A673 (cell line): ENCODE measurements at regions not wholly inside any gene's neighbourhood (a gene's known extent, or its start where the extent isn't known, plus 50 kb on each side); places are given as distances from the start of the nearest gene placed in this dataset.

Experiments
- BruUV-seq: library from RNA; stranded (reverse); fragments of 400-500 nt; replicated peaks from 2 replicates; lab custom pipeline; 2021; lab: Mats Ljungman, UMichigan
- CTCF ChIA-PET: fragments of 300-600 bp; sonication (Branson Sonifier 250); formaldehyde crosslinking; loops from one replicate; lab custom pipeline; 2022; ENCODE audit warnings: antibody characterized with exemption; lab: Charles Lee
- POLR2A ChIA-PET: fragments of 300-600 bp; sonication (Branson Sonifier 250); formaldehyde crosslinking; loops from one replicate; lab custom pipeline; 2022; ENCODE audit warnings: antibody characterized with exemption; ENCODE audit not compliant: low non-redundant PET; lab: Charles Lee
- DNase-seq: peaks from one replicate; pipeline ENCODE4 v3.0.0-alpha.2; 2015; ENCODE audit warnings: low spot score
- H3K27ac ChIP-seq: fragments of 200-600 bp; sonication (generic); 2 replicates; pipeline ENCODE4 v1.5.1; 2016; ENCODE audit warnings: mixed run types, low read depth, mild to moderate bottlenecking, mixed read lengths, antibody characterized with exemption, low read length; ENCODE audit not compliant: poor library complexity, severe bottlenecking
- H3K27me3 ChIP-seq: fragments of 200-600 bp; sonication (generic); replicated peaks from 2 replicates; pipeline ENCODE4 v1.6.1; 2017; ENCODE audit warnings: mixed run types, low read depth, mild to moderate bottlenecking, mixed read lengths, antibody characterized with exemption, low read length; ENCODE audit not compliant: insufficient read depth, poor library complexity
- H3K36me3 ChIP-seq: fragments of 200-600 bp; sonication (generic); 2 replicates; pipeline ENCODE4 v1.6.1; 2016; ENCODE audit warnings: mixed run types, mild to moderate bottlenecking, mixed read lengths, antibody characterized with exemption, low read length; ENCODE audit not compliant: insufficient read depth, poor library complexity, severe bottlenecking
- H3K4me1 ChIP-seq: fragments of 200-600 bp; sonication (generic); 2 replicates; pipeline ENCODE4 v1.6.1; 2017; ENCODE audit warnings: mixed run types, mild to moderate bottlenecking, mixed read lengths, antibody characterized with exemption, low read length; ENCODE audit not compliant: insufficient read depth, poor library complexity, severe bottlenecking
- H3K4me3 ChIP-seq: fragments of 200-600 bp; sonication (generic); 2 replicates; pipeline ENCODE4 v1.5.1; 2016; ENCODE audit warnings: low read depth, mixed run types, mild to moderate bottlenecking, mixed read lengths, low read length; ENCODE audit not compliant: poor library complexity, severe bottlenecking
- H3K9me3 ChIP-seq: fragments of 200-600 bp; sonication (generic); 2 replicates; pipeline ENCODE4 v1.6.1; 2016; ENCODE audit warnings: mixed run types, low read depth, mild to moderate bottlenecking, mixed read lengths, antibody characterized with exemption, low read length; ENCODE audit not compliant: poor library complexity, severe bottlenecking
- EZH2 ChIP-seq: fragments of 200-600 bp; sonication (generic); IDR thresholded peaks from 2 replicates; pipeline ENCODE4 v1.6.1; 2017; ENCODE audit warnings: borderline replicate concordance, low read depth, mild to moderate bottlenecking, mixed read lengths, antibody characterized with exemption, low read length; ENCODE audit not compliant: poor library complexity, severe bottlenecking
- intact Hi-C: fragments of 100-400 bp; cut with micrococcal nuclease; formaldehyde crosslinking; loops from one replicate; pipeline ENCODE4 v1.10.0; 2022; ENCODE audit not compliant: unreplicated experiment
- TF ChIP-seq, protein P1 (sequence below): fragments of 300-800, 200-600 bp; sonication (generic); conservative IDR thresholded peaks from 2 replicates; pipeline ENCODE4 v1.5.1; 2017; ENCODE audit warnings: low read depth, mild to moderate bottlenecking, antibody characterized with exemption, low read length, moderate library complexity, mixed read lengths

DNA sequence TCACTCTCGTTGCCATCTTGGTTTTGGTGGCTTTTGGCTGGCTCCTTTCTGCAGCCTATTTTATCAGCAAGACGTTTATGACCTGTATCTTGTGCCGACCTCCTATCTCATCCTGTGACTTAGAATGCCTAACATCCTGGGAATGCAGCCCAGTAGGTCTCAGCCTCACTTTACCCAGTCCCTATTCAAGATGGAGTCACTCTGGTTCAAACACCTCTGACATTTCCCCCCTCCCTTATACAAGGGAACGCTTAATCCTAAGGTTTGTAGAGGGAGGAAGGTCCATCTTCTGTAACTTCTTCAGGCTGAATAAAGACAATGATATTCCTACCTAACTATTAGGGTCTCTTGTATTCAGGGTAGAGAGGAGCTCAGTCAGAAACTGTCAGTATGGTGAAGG is 79.3 kb upstream of the SPANXB1 start:
- ChIA-PET CTCF (no interaction called here), POLR2A (no interaction called here)
- BruUV-seq: no TSS peak
- TF ChIP-seq EZH2: no peak
- TF ChIP-seq, protein P1, sequence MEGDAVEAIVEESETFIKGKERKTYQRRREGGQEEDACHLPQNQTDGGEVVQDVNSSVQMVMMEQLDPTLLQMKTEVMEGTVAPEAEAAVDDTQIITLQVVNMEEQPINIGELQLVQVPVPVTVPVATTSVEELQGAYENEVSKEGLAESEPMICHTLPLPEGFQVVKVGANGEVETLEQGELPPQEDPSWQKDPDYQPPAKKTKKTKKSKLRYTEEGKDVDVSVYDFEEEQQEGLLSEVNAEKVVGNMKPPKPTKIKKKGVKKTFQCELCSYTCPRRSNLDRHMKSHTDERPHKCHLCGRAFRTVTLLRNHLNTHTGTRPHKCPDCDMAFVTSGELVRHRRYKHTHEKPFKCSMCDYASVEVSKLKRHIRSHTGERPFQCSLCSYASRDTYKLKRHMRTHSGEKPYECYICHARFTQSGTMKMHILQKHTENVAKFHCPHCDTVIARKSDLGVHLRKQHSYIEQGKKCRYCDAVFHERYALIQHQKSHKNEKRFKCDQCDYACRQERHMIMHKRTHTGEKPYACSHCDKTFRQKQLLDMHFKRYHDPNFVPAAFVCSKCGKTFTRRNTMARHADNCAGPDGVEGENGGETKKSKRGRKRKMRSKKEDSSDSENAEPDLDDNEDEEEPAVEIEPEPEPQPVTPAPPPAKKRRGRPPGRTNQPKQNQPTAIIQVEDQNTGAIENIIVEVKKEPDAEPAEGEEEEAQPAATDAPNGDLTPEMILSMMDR: no peak
- Histone ChIP-seq H3K4me1 (no peaks in the 10 kb centered on the region), H3K4me3 (no peak overlapping the region), H3K27ac (no peak overlapping the region), H3K27me3 (no peaks in the 10 kb centered on the region), H3K36me3 (no peaks in the 10 kb centered on the region), H3K9me3 (no peaks in the 10 kb centered on the region)
- intact Hi-C loops: no loop called here
- no peak for DNase-seq

DNA sequence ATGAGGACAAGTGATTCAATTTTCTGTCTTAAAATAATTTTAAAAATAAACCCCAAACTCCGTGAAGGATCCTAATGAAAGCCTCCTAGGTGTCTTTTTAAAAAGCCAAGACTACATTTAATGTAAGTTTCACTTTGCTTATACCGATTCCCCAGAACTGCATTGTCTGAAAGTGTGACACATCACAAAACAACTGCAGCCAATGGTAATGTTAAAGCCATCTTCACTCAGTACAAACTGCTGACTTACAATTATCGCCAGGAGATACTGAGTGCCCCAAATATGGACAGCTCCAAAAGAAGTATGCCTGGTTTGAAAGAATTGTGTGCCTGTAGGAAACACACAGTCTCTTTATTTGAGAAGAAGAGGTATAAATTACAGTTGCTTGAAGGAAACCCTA is 73.7 kb upstream of the SPANXB1 start:
- ChIA-PET POLR2A (no interaction called here), CTCF (interaction anchor here (0.6 kb wide), 1 partner anchor 11 kb away, joined by 7 read pairs; no protein-coding TSS in a partner anchor)
- Histone ChIP-seq H3K27ac (no peak overlapping the region), H3K4me1 (no peaks in the 10 kb centered on the region), H3K27me3 (no peaks in the 10 kb centered on the region), H3K9me3 (no peaks in the 10 kb centered on the region), H3K36me3 (no peaks in the 10 kb centered on the region), H3K4me3 (no peak overlapping the region)
- no peak for DNase-seq
- intact Hi-C loops: no loop called here
- no TSS peak for BruUV-seq
- TF ChIP-seq, protein P1: no peak
- TF ChIP-seq EZH2: no peak

DNA sequence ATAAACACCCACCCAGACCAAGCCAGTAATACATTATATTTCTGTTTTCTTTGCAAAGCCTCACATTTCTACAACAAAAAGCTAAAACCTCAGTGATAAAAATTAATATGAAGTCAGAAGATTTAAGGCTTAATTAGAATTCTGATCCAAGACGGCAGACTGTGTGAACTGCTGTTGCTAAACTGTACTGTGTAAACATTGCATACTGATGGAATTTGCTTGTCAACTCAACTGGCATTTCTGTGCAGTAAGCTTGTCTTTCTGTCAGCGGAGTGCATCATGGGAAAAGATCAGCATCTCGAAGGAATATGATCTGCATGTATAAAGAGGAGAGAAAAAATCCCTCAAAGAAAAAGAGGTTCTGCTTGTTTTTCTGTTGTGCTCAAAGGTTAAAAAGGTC is 69.4 kb upstream of the SPANXB1 start:
- no TSS peak for BruUV-seq
- no peak for DNase-seq
- POLR2A ChIA-PET: no interaction called here
- CTCF ChIA-PET: no interaction called here
- H3K4me3 ChIP-seq: no peak overlapping the region
- H3K9me3 ChIP-seq: no peaks in the 10 kb centered on the region
- H3K27me3 ChIP-seq: no peaks in the 10 kb centered on the region
- H3K4me1 ChIP-seq: no peaks in the 10 kb centered on the region
- no peak for TF ChIP-seq EZH2
- TF ChIP-seq, protein P1: no peak
- H3K27ac ChIP-seq: no peak overlapping the region
- intact Hi-C loops: no loop called here
- H3K36me3 ChIP-seq: no peaks in the 10 kb centered on the region
